ENCODE measurements at regions not wholly inside any gene's neighbourhood (a gene's known extent, or its start where the extent isn't known, plus 50 kb on each side); places are given as distances from the start of the nearest gene placed in this dataset.

- DNase-seq (ENCODE audit: low read depth), result no peak
Measured at GRCh38 chr14:40494483-40494882, 1062.2 kb upstream of the FBXO33 start.

- DNase-seq (ENCODE audit: low read depth), result no peak
Measured at GRCh38 chr14:40487824-40488223, 1055.6 kb upstream of the FBXO33 start.

- no peak for DNase-seq (ENCODE audit: low read depth)
Measured at GRCh38 chr14:40485688-40486087, 1053.5 kb upstream of the FBXO33 start.

- DNase-seq (ENCODE audit: low read depth), result no peak
Measured at GRCh38 chr14:40476005-40476404, 1043.8 kb upstream of the FBXO33 start.

- no peak for DNase-seq (ENCODE audit: low read depth)
Measured at GRCh38 chr14:40467969-40468368, 1035.7 kb upstream of the FBXO33 start.

GRCh38 chr14:40464531-40464930, 1032.3 kb upstream of the FBXO33 start:
- DNase-seq (ENCODE audit: low read depth), result no peak

- no peak for DNase-seq (ENCODE audit: low read depth)
Measured at GRCh38 chr14:40463886-40464285, 1031.7 kb upstream of the FBXO33 start.

GRCh38 chr14:40452674-40453073, 1020.4 kb upstream of the FBXO33 start:
- no peak for DNase-seq (ENCODE audit: low read depth)

- no peak for DNase-seq (ENCODE audit: low read depth)
Measured at GRCh38 chr14:40447017-40447416, 1014.8 kb upstream of the FBXO33 start.

GRCh38 chr14:40445020-40445419, 1012.8 kb upstream of the FBXO33 start:
- DNase-seq (ENCODE audit: low read depth), result no peak

GRCh38 chr14:40436551-40436950, 1004.3 kb upstream of the FBXO33 start:
- DNase-seq (ENCODE audit: low read depth), result no peak

GRCh38 chr14:40417777-40418401, 985.7 kb upstream of the FBXO33 start:
- no peak for DNase-seq (ENCODE audit: low read depth)

GRCh38 chr14:40416565-40416964, 984.3 kb upstream of the FBXO33 start:
- no peak for DNase-seq (ENCODE audit: low read depth)

- DNase-seq (ENCODE audit: low read depth), result no peak
Measured at GRCh38 chr14:40414386-40414785, 982.2 kb upstream of the FBXO33 start.

GRCh38 chr14:40413136-40413535, 980.9 kb upstream of the FBXO33 start:
- DNase-seq (ENCODE audit: low read depth), result no peak

- no peak for DNase-seq (ENCODE audit: low read depth)
Measured at GRCh38 chr14:40410708-40411107, 978.5 kb upstream of the FBXO33 start.

GRCh38 chr14:40402957-40403356, 970.7 kb upstream of the FBXO33 start:
- no peak for DNase-seq (ENCODE audit: low read depth)

- DNase-seq (ENCODE audit: low read depth), result no peak
Measured at GRCh38 chr14:40398981-40399380, 966.7 kb upstream of the FBXO33 start.

GRCh38 chr14:40394634-40395340, 962.6 kb upstream of the FBXO33 start:
- DNase-seq (ENCODE audit: low read depth), result no peak

GRCh38 chr14:40393143-40393542, 960.9 kb upstream of the FBXO33 start:
- DNase-seq (ENCODE audit: low read depth), result no peak

- DNase-seq (ENCODE audit: low read depth), result no peak
Measured at GRCh38 chr14:40386433-40386832, 954.2 kb upstream of the FBXO33 start.

- no peak for DNase-seq (ENCODE audit: low read depth)
Measured at GRCh38 chr14:40374221-40374620, 942.0 kb upstream of the FBXO33 start.

GRCh38 chr14:40371011-40371410, 938.8 kb upstream of the FBXO33 start:
- no peak for DNase-seq (ENCODE audit: low read depth)

- DNase-seq (ENCODE audit: low read depth), result no peak
Measured at GRCh38 chr14:40368314-40368713, 936.1 kb upstream of the FBXO33 start.

Data from fibroblast of the conjunctiva (primary cell).